ENCODE measurements at regions not wholly inside any gene's neighbourhood (a gene's known extent, or its start where the extent isn't known, plus 50 kb on each side); places are given as distances from the start of the nearest gene placed in this dataset.

- no peak overlapping the region for H2AK5ac ChIP-seq (ENCODE audit: insufficient read length, low read length)
- H2BK12ac ChIP-seq (ENCODE audit: insufficient read length, low read depth, low read length), result no peak overlapping the region
- no peak overlapping the region for H3K27ac Mint-ChIP-seq
- H3T11ph ChIP-seq (ENCODE audit: low read length), result no peak overlapping the region
- H3K9ac ChIP-seq (ENCODE audit: extremely low read depth, insufficient read length, low read length), result no peak overlapping the region
- no peaks in the 10 kb centered on the region for H3K79me1 ChIP-seq (ENCODE audit: insufficient read depth, low read depth, low read length, poor library complexity, severe bottlenecking)
- H3K27me3 ChIP-seq (ENCODE audit: insufficient read depth, low read length), result no peaks in the 10 kb centered on the region; the same call in 1 of the 2 replicates
- H3K4me1 ChIP-seq (ENCODE audit: insufficient read depth, low read length), result no peaks in the 10 kb centered on the region
- H3K56ac ChIP-seq (ENCODE audit: insufficient read length, low read depth, low read length), result no peak overlapping the region
- no peaks in the 10 kb centered on the region for H4K20me1 ChIP-seq (ENCODE audit: control insufficient read depth, insufficient read depth, insufficient read length)
- no peak overlapping the region for H3K14ac ChIP-seq (ENCODE audit: insufficient read depth, low read length)
- no peaks in the 10 kb centered on the region for H3K23me2 ChIP-seq (ENCODE audit: insufficient read length, low read depth, low read length, poor library complexity, severe bottlenecking)
- H2BK5ac ChIP-seq (ENCODE audit: insufficient read length, low read length), result no peak overlapping the region
- H2BK120ac ChIP-seq (ENCODE audit: low read depth, low read length, poor library complexity, severe bottlenecking), result no peak overlapping the region
- no peaks in the 10 kb centered on the region; a peak in 1 of 5 replicates for H3K9me3 Mint-ChIP-seq
- H3K4me1 Mint-ChIP-seq, result 0 out of 4 replicates have a peak, but pooled peaks cover 0 to 6% of the 10 kb centered on the region in 2 experiments
- peaks cover 2% of the 10 kb centered on the region for H3K27me3 Mint-ChIP-seq (ENCODE audit: low read depth)
- H3K9me3 ChIP-seq (ENCODE audit: control insufficient read depth, low read depth, low read length), result no peaks in the 10 kb centered on the region
- H2BK20ac ChIP-seq (ENCODE audit: low read depth, low read length, poor library complexity, severe bottlenecking), result no peak overlapping the region
- no peak overlapping the region for H3K23ac ChIP-seq (ENCODE audit: insufficient read length, low read depth, low read length)
- H3K4ac ChIP-seq (ENCODE audit: low read depth, low read length), result no peak overlapping the region
- no peak overlapping the region for H2AFZ ChIP-seq (ENCODE audit: low read length)
- H2BK15ac ChIP-seq (ENCODE audit: low read depth, low read length), result no peak overlapping the region
- H3K4me2 ChIP-seq (ENCODE audit: insufficient read depth, insufficient read length, low read length), result no peak overlapping the region
- H3K18ac ChIP-seq (ENCODE audit: insufficient read length, low read depth, low read length), result no peak overlapping the region
- no peak overlapping the region for H4K8ac ChIP-seq (replicated peaks; ENCODE audit: insufficient read length, low read depth, low read length)
- no peak overlapping the region for H3K4me3 Mint-ChIP-seq
- no peak overlapping the region for H4K5ac ChIP-seq (ENCODE audit: insufficient read length, low read depth, low read length)
- no peak overlapping the region for H4K91ac ChIP-seq (ENCODE audit: insufficient read length, low read depth, low read length)
- DNase-seq, result no peak
- no peaks in the 10 kb centered on the region for H3K79me2 ChIP-seq (ENCODE audit: insufficient read depth, low read length)
- peaks cover 0 to 3% (median 0%) of the 10 kb centered on the region in 3 experiments; a peak in 1 of 7 replicates for H3K36me3 Mint-ChIP-seq (ENCODE audit: insufficient read depth in 1 of 3, low read depth in 3 of 3)
- H3K27ac ChIP-seq (ENCODE audit: insufficient read length, low read depth, low read length), result no peak overlapping the region
- TF ChIP-seq CTCF (conservative IDR thresholded peaks at IDR 0.05), result no peak
These were observed 474.6 kb downstream of the PRKD1 start for GRCh38 chr14:29453045-29453444.

Data from H9 (cell line).